Activated CD8-positive, alpha-beta memory T cell treated with anti-CD3 and anti-CD28 coated beads for 48 hours (primary cell): ENCODE measurements at regions not wholly inside any gene's neighbourhood (a gene's known extent, or its start where the extent isn't known, plus 50 kb on each side); places are given as distances from the start of the nearest gene placed in this dataset.

Experiments
- DNase-seq, 3 experiments: peaks; one replicate each; pipeline ENCODE4 v3.0.0-alpha.2; 2020; ENCODE audit warnings: low read depth in 2 of 3, low spot score in 2 of 3

GRCh38 chr12:66903782-66904396 is 225.0 kb upstream of the GRIP1 start:
- DNase-seq: no peak

- DNase-seq: no peak
Observed at GRCh38 chr12:66905201-66905600, 226.3 kb upstream of the GRIP1 start.

GRCh38 chr12:66910366-66910974 is 231.6 kb upstream of the GRIP1 start:
- DNase-seq: no peak

GRCh38 chr12:66915306-66915904 is 236.5 kb upstream of the GRIP1 start:
- no peak for DNase-seq

- no peak for DNase-seq
Observed at GRCh38 chr12:66916189-66916588, 237.3 kb upstream of the GRIP1 start.

GRCh38 chr12:66919466-66919865 is 240.6 kb upstream of the GRIP1 start:
- DNase-seq: no peak

GRCh38 chr12:66920205-66920604 is 241.3 kb upstream of the GRIP1 start:
- DNase-seq: no peak

GRCh38 chr12:66921151-66921550 is 242.3 kb upstream of the GRIP1 start:
- DNase-seq: no peak

- DNase-seq: no peak
Observed at GRCh38 chr12:66925083-66925482, 246.2 kb upstream of the GRIP1 start.

GRCh38 chr12:66929121-66929520 is 250.2 kb upstream of the GRIP1 start:
- no peak for DNase-seq

- no peak for DNase-seq
Observed at GRCh38 chr12:66931091-66931490, 252.2 kb upstream of the GRIP1 start.

GRCh38 chr12:66932126-66932525 is 253.2 kb upstream of the GRIP1 start:
- DNase-seq: no peak

GRCh38 chr12:66934302-66935062 is 255.6 kb upstream of the GRIP1 start:
- DNase-seq: no peak

- DNase-seq: no peak
Observed at GRCh38 chr12:66941150-66941549, 262.3 kb upstream of the GRIP1 start.

- DNase-seq: no peak
Observed at GRCh38 chr12:66942741-66943465, 264.0 kb upstream of the GRIP1 start.

- DNase-seq: no peak
Observed at GRCh38 chr12:66944365-66944764, 265.5 kb upstream of the GRIP1 start.

GRCh38 chr12:66945189-66945817 is 266.4 kb upstream of the GRIP1 start:
- DNase-seq: no peak

- no peak for DNase-seq
Observed at GRCh38 chr12:66947119-66947518, 268.2 kb upstream of the GRIP1 start.

GRCh38 chr12:66952668-66953067 is 273.8 kb upstream of the GRIP1 start:
- DNase-seq: no peak

GRCh38 chr12:66956300-66956699 is 277.4 kb upstream of the GRIP1 start:
- no peak for DNase-seq

GRCh38 chr12:66959276-66959675 is 280.4 kb upstream of the GRIP1 start:
- DNase-seq: no peak
